ENCODE measurements at regions not wholly inside any gene's neighbourhood (a gene's known extent, or its start where the extent isn't known, plus 50 kb on each side); places are given as distances from the start of the nearest gene placed in this dataset.

DNA sequence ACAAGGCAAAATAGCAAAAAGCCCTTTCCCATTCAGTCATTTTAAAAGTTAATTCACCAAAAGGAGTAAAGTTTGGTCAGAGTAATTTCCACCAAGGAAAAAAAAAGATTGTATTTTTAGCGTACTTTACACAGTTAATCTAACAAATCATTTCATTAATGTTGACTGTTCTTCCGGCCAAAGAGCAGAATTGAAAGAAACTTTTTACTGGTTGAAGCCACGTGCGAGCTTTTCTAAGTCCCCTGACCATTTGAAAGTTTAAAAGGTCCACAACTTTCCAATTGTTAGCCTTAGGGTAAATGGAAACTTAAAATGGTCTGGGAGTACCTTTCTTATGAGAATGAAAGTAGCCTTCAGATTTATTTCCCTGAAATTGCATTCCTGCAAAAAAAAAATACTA, 296.7 kb downstream of the ARL4A start:
- no peak overlapping the region for H3K27ac ChIP-seq (ENCODE audit: low read depth, low read length, poor library complexity, severe bottlenecking)
- DNase-seq (ENCODE audit: low spot score): no peak
- no peaks in the 10 kb centered on the region for H4K20me1 ChIP-seq (ENCODE audit: insufficient read depth, low read length)
- H3K79me2 ChIP-seq (ENCODE audit: insufficient read depth, low read depth, low read length): no peaks in the 10 kb centered on the region
- H3K4me2 ChIP-seq (ENCODE audit: low read length): no peak overlapping the region
- POLR2A ChIA-PET: no interaction called here
- TF ChIP-seq CTCF (conservative IDR thresholded peaks at IDR 0.05; ENCODE audit: low read length) (no peak), EZH2phosphoT487 (IDR thresholded peaks at IDR 0.05; ENCODE audit: borderline replicate concordance, low read depth, low read length) (no peak)
- H3K9me2 ChIP-seq (ENCODE audit: insufficient read depth, low read length): no peaks in the 10 kb centered on the region
- H3K4me3 ChIP-seq (ENCODE audit: low read depth, low read length, poor library complexity, severe bottlenecking): no peak overlapping the region
- no peaks in the 10 kb centered on the region for H3K4me1 ChIP-seq (ENCODE audit: insufficient read depth, low read length, poor library complexity, severe bottlenecking)
- H3K36me3 ChIP-seq (ENCODE audit: insufficient read depth, low read length): no peaks in the 10 kb centered on the region
- intact Hi-C loops (cut with micrococcal nuclease; ENCODE audit: unreplicated experiment): no loop called here
- BruUV-seq (replicated peaks): no TSS peak
- no peaks in the 10 kb centered on the region for H3K9me3 ChIP-seq (ENCODE audit: low read length)
- no peak overlapping the region for H2AFZ ChIP-seq (ENCODE audit: low read length)
- CTCF ChIA-PET (ENCODE audit: unreplicated experiment): no interaction called here

GRCh38 chr7:12985228-12985627, 297.8 kb downstream of the ARL4A start:
- CTCF ChIA-PET (ENCODE audit: unreplicated experiment): no interaction called here
- Histone ChIP-seq H2AFZ (ENCODE audit: low read length) (no peak overlapping the region), H3K9me3 (ENCODE audit: low read length) (no peaks in the 10 kb centered on the region), H3K79me2 (ENCODE audit: insufficient read depth, low read depth, low read length) (no peaks in the 10 kb centered on the region), H3K27ac (ENCODE audit: low read depth, low read length, poor library complexity, severe bottlenecking) (no peak overlapping the region), H3K9me2 (ENCODE audit: insufficient read depth, low read length) (no peaks in the 10 kb centered on the region), H4K20me1 (ENCODE audit: insufficient read depth, low read length) (no peaks in the 10 kb centered on the region), H3K4me3 (ENCODE audit: low read depth, low read length, poor library complexity, severe bottlenecking) (no peak overlapping the region), H3K4me2 (ENCODE audit: low read length) (no peak overlapping the region), H3K36me3 (ENCODE audit: insufficient read depth, low read length) (no peaks in the 10 kb centered on the region), H3K4me1 (ENCODE audit: insufficient read depth, low read length, poor library complexity, severe bottlenecking) (no peaks in the 10 kb centered on the region)
- intact Hi-C loops (cut with micrococcal nuclease; ENCODE audit: unreplicated experiment): no loop called here
- POLR2A ChIA-PET: no interaction called here
- TF ChIP-seq CTCF (conservative IDR thresholded peaks at IDR 0.05; ENCODE audit: low read length) (no peak), EZH2phosphoT487 (IDR thresholded peaks at IDR 0.05; ENCODE audit: borderline replicate concordance, low read depth, low read length) (no peak)
- no TSS peak for BruUV-seq (replicated peaks)
- DNase-seq (ENCODE audit: low spot score): no peak

DNA sequence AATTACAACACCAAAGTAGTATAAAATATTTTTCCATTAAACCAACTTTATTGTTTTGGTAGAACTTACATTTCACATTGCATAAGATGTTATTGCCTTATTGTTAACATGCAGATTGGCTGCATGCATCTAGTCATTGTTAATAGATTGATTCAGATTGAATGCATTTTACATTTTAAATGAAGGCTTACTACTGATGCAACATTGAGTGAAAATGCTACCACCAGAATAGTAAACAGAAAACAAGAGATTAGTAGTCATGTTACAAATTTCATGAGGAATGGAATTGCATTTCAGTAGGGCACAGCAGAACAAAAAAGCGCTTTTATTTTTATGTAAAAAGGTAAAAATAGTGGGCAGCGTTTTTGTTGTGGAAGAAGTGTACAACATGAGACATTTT, 298.3 kb downstream of the ARL4A start:
- CTCF ChIA-PET (ENCODE audit: unreplicated experiment): no interaction called here
- H3K9me3 ChIP-seq (ENCODE audit: low read length): no peaks in the 10 kb centered on the region
- H3K9me2 ChIP-seq (ENCODE audit: insufficient read depth, low read length): no peaks in the 10 kb centered on the region
- H3K27ac ChIP-seq (ENCODE audit: low read depth, low read length, poor library complexity, severe bottlenecking): no peak overlapping the region
- H3K4me2 ChIP-seq (ENCODE audit: low read length): no peak overlapping the region
- no peaks in the 10 kb centered on the region for H3K36me3 ChIP-seq (ENCODE audit: insufficient read depth, low read length)
- intact Hi-C loops (cut with micrococcal nuclease; ENCODE audit: unreplicated experiment): no loop called here
- H2AFZ ChIP-seq (ENCODE audit: low read length): no peak overlapping the region
- BruUV-seq (replicated peaks): no TSS peak
- no peaks in the 10 kb centered on the region for H3K4me1 ChIP-seq (ENCODE audit: insufficient read depth, low read length, poor library complexity, severe bottlenecking)
- no peak overlapping the region for H3K4me3 ChIP-seq (ENCODE audit: low read depth, low read length, poor library complexity, severe bottlenecking)
- no peak for DNase-seq (ENCODE audit: low spot score)
- H3K79me2 ChIP-seq (ENCODE audit: insufficient read depth, low read depth, low read length): no peaks in the 10 kb centered on the region
- TF ChIP-seq EZH2phosphoT487 (IDR thresholded peaks at IDR 0.05; ENCODE audit: borderline replicate concordance, low read depth, low read length): no peak
- no peak for TF ChIP-seq CTCF (conservative IDR thresholded peaks at IDR 0.05; ENCODE audit: low read length)
- H4K20me1 ChIP-seq (ENCODE audit: insufficient read depth, low read length): no peaks in the 10 kb centered on the region
- POLR2A ChIA-PET: no interaction called here

All from OCI-LY7 (cell line).